Neural crest cell (in vitro differentiated cells): ENCODE measurements at regions not wholly inside any gene's neighbourhood (a gene's known extent, or its start where the extent isn't known, plus 50 kb on each side); places are given as distances from the start of the nearest gene placed in this dataset.
"Not testable (repeated sequence)": the region's sequence is repeated elsewhere in the genome, so short reads cannot be mapped to it uniquely, and the experiment has no call there.

Experiments used
- DNase-seq: peaks from one replicate; pipeline ENCODE4 v3.0.0; 2021; ENCODE audit warnings: low read depth, mixed read lengths, low spot score
- H3K27ac Mint-ChIP-seq: one replicate; pipeline ENCODE4 v1.8.0; 2021; ENCODE audit warnings: mild to moderate bottlenecking, mixed read lengths; ENCODE audit not compliant: unreplicated experiment
- H3K27me3 Mint-ChIP-seq: 2 replicates; pipeline ENCODE4 v1.8.0; 2021; ENCODE audit warnings: low read depth, mild to moderate bottlenecking, mixed read lengths
- H3K36me3 Mint-ChIP-seq: 2 replicates; pipeline ENCODE4 v1.8.0; 2021; ENCODE audit warnings: low read depth, mild to moderate bottlenecking, mixed read lengths
- H3K4me1 Mint-ChIP-seq: 2 replicates; pipeline ENCODE4 v1.8.0; 2021; ENCODE audit warnings: mixed read lengths
- H3K4me3 Mint-ChIP-seq: one replicate; pipeline ENCODE4 v1.8.0; 2021; ENCODE audit warnings: mild to moderate bottlenecking, mixed read lengths
- H3K9me3 Mint-ChIP-seq: 2 replicates; pipeline ENCODE4 v1.8.0; 2021; ENCODE audit warnings: mixed read lengths
- CTCF ChIP-seq: fragments of 200-600 bp; sonication (generic); conservative IDR thresholded peaks from 2 replicates; pipeline ENCODE4 v1.5.0; 2021; ENCODE audit warnings: antibody characterized with exemption, mild to moderate bottlenecking

- no peak for DNase-seq
- no peak overlapping the region for H3K4me3 Mint-ChIP-seq
- no peak for TF ChIP-seq CTCF
- no peaks in the 10 kb centered on the region for H3K27me3 Mint-ChIP-seq
- no peak overlapping the region for H3K27ac Mint-ChIP-seq
- peaks cover 6% of the 10 kb centered on the region for H3K9me3 Mint-ChIP-seq
- no peaks in the 10 kb centered on the region for H3K4me1 Mint-ChIP-seq
- H3K36me3 Mint-ChIP-seq: no peaks in the 10 kb centered on the region
These were observed 669.5 kb downstream of the MAFB start for GRCh38 chr20:40019510-40019909.

- H3K9me3 Mint-ChIP-seq: peaks cover 7% of the 10 kb centered on the region
- no peaks in the 10 kb centered on the region for H3K27me3 Mint-ChIP-seq
- no peak overlapping the region for H3K4me3 Mint-ChIP-seq
These were observed 671.3 kb downstream of the MAFB start for GRCh38 chr20:40017765-40018164.

GRCh38 chr20:40016890-40017289, 672.1 kb downstream of the MAFB start:
- H3K4me3 Mint-ChIP-seq: no peak overlapping the region
- H3K9me3 Mint-ChIP-seq: peaks cover 9% of the 10 kb centered on the region
- no peak for TF ChIP-seq CTCF
- no peaks in the 10 kb centered on the region for H3K36me3 Mint-ChIP-seq
- no peak for DNase-seq
- no peak overlapping the region for H3K27ac Mint-ChIP-seq
- H3K4me1 Mint-ChIP-seq: no peaks in the 10 kb centered on the region
- H3K27me3 Mint-ChIP-seq: no peaks in the 10 kb centered on the region

More at GRCh38 chr20:40017765-40018164, 671.3 kb downstream of the MAFB start:
- Mint-ChIP-seq H3K4me1 (no peaks in the 10 kb centered on the region), H3K27ac (no peak overlapping the region), H3K36me3 (no peaks in the 10 kb centered on the region)
- DNase-seq: no peak
- no peak for TF ChIP-seq CTCF

GRCh38 chr20:40016392-40016791, 672.6 kb downstream of the MAFB start:
- H3K4me1 Mint-ChIP-seq: no peaks in the 10 kb centered on the region
- no peak overlapping the region for H3K27ac Mint-ChIP-seq

GRCh38 chr20:40012026-40012425, 677.0 kb downstream of the MAFB start:
- H3K4me3 Mint-ChIP-seq, DNase-seq, H3K27me3 Mint-ChIP-seq, H3K4me1 Mint-ChIP-seq, H3K36me3 Mint-ChIP-seq, H3K27ac Mint-ChIP-seq, H3K9me3 Mint-ChIP-seq: not testable (repeated sequence)

More at GRCh38 chr20:40016392-40016791, 672.6 kb downstream of the MAFB start:
- no peaks in the 10 kb centered on the region for H3K36me3 Mint-ChIP-seq
- no peak for DNase-seq
- peaks cover 9% of the 10 kb centered on the region for H3K9me3 Mint-ChIP-seq
- no peaks in the 10 kb centered on the region for H3K27me3 Mint-ChIP-seq
- H3K4me3 Mint-ChIP-seq: no peak overlapping the region
- no peak for TF ChIP-seq CTCF

GRCh38 chr20:40010483-40010882, 678.6 kb downstream of the MAFB start:
- no peak for TF ChIP-seq CTCF
- Mint-ChIP-seq H3K4me1 (no peaks in the 10 kb centered on the region), H3K27ac (no peak overlapping the region), H3K27me3 (no peaks in the 10 kb centered on the region), H3K4me3 (no peak overlapping the region), H3K36me3 (no peaks in the 10 kb centered on the region), H3K9me3 (peaks cover 4% of the 10 kb centered on the region)
- no peak for DNase-seq
